ENCODE measurements at regions not wholly inside any gene's neighbourhood (a gene's known extent, or its start where the extent isn't known, plus 50 kb on each side); places are given as distances from the start of the nearest gene placed in this dataset.

GRCh38 chr14:41404126-41404525 is 202.6 kb upstream of the LRFN5 start:
- DNase-seq (ENCODE audit: low spot score) = no peak

- no peak for DNase-seq (ENCODE audit: low spot score)
These were observed 203.3 kb upstream of the LRFN5 start for GRCh38 chr14:41403360-41403759.

- DNase-seq (ENCODE audit: low spot score) = no peak
These were observed 208.8 kb upstream of the LRFN5 start for GRCh38 chr14:41397926-41398325.

- DNase-seq (ENCODE audit: low spot score) = no peak
These were observed 213.2 kb upstream of the LRFN5 start for GRCh38 chr14:41393512-41393911.

- DNase-seq (ENCODE audit: low spot score) = no peak
These were observed 214.4 kb upstream of the LRFN5 start for GRCh38 chr14:41392226-41392625.

- DNase-seq (ENCODE audit: low spot score) = no peak
These were observed 217.3 kb upstream of the LRFN5 start for GRCh38 chr14:41389355-41389754.

- no peak for DNase-seq (ENCODE audit: low spot score)
These were observed 220.9 kb upstream of the LRFN5 start for GRCh38 chr14:41385797-41386196.

GRCh38 chr14:41380017-41380416 is 226.7 kb upstream of the LRFN5 start:
- no peak for DNase-seq (ENCODE audit: low spot score)

GRCh38 chr14:41378526-41378925 is 228.2 kb upstream of the LRFN5 start:
- no peak for DNase-seq (ENCODE audit: low spot score)

GRCh38 chr14:41377932-41378331 is 228.7 kb upstream of the LRFN5 start:
- DNase-seq (ENCODE audit: low spot score) = no peak

GRCh38 chr14:41374092-41374491 is 232.6 kb upstream of the LRFN5 start:
- no peak for DNase-seq (ENCODE audit: low spot score)

- DNase-seq (ENCODE audit: low spot score) = no peak
These were observed 244.5 kb upstream of the LRFN5 start for GRCh38 chr14:41362139-41362538.

- no peak for DNase-seq (ENCODE audit: low spot score)
These were observed 246.6 kb upstream of the LRFN5 start for GRCh38 chr14:41360126-41360525.

- DNase-seq (ENCODE audit: low spot score) = no peak
These were observed 250.8 kb upstream of the LRFN5 start for GRCh38 chr14:41355866-41356265.

- DNase-seq (ENCODE audit: low spot score) = no peak
These were observed 256.2 kb upstream of the LRFN5 start for GRCh38 chr14:41350476-41350875.

GRCh38 chr14:41349289-41349910 is 257.3 kb upstream of the LRFN5 start:
- no peak for DNase-seq (ENCODE audit: low spot score)

GRCh38 chr14:41343857-41344256 is 262.8 kb upstream of the LRFN5 start:
- DNase-seq (ENCODE audit: low spot score) = no peak

- no peak for DNase-seq (ENCODE audit: low spot score)
These were observed 293.5 kb upstream of the LRFN5 start for GRCh38 chr14:41313196-41313595.

GRCh38 chr14:41303506-41303905 is 303.2 kb upstream of the LRFN5 start:
- no peak for DNase-seq (ENCODE audit: low spot score)

GRCh38 chr14:41302776-41303175 is 303.9 kb upstream of the LRFN5 start:
- DNase-seq (ENCODE audit: low spot score) = no peak

- no peak for DNase-seq (ENCODE audit: low spot score)
These were observed 306.8 kb upstream of the LRFN5 start for GRCh38 chr14:41299924-41300323.

- no peak for DNase-seq (ENCODE audit: low spot score)
These were observed 308.4 kb upstream of the LRFN5 start for GRCh38 chr14:41298328-41298690.

- DNase-seq (ENCODE audit: low spot score) = no peak
These were observed 308.9 kb upstream of the LRFN5 start for GRCh38 chr14:41297576-41298327.

- DNase-seq (ENCODE audit: low spot score) = no peak
These were observed 310.9 kb upstream of the LRFN5 start for GRCh38 chr14:41295734-41296133.

Data from hematopoietic multipotent progenitor cell treated with erythropoietin and hydrocortisone succinate and interleukin-3 and kit ligand, for 15 days (in vitro differentiated cells).